Osteocyte (in vitro differentiated cells): ENCODE measurements at regions not wholly inside any gene's neighbourhood (a gene's known extent, or its start where the extent isn't known, plus 50 kb on each side); places are given as distances from the start of the nearest gene placed in this dataset.

Experiments
- DNase-seq: peaks from one replicate; pipeline ENCODE4 v3.0.0; 2021; ENCODE audit warnings: mixed read lengths; ENCODE audit not compliant: unreplicated experiment; ENCODE audit errors: extremely low spot score
- H3K27ac Mint-ChIP-seq: one replicate; pipeline ENCODE4 v1.8.0; 2021; ENCODE audit warnings: mild to moderate bottlenecking, mixed read lengths; ENCODE audit not compliant: unreplicated experiment
- H3K27me3 Mint-ChIP-seq: one replicate; pipeline ENCODE4 v1.8.0; 2021; ENCODE audit warnings: mixed read lengths; ENCODE audit not compliant: unreplicated experiment
- H3K36me3 Mint-ChIP-seq: one replicate; pipeline ENCODE4 v1.8.0; 2021; ENCODE audit warnings: mixed read lengths; ENCODE audit not compliant: unreplicated experiment
- H3K4me1 Mint-ChIP-seq: one replicate; pipeline ENCODE4 v1.8.0; 2021; ENCODE audit warnings: mixed read lengths; ENCODE audit not compliant: unreplicated experiment
- H3K4me3 Mint-ChIP-seq: one replicate; pipeline ENCODE4 v1.8.0; 2021; ENCODE audit warnings: mild to moderate bottlenecking, moderate library complexity, mixed read lengths; ENCODE audit not compliant: unreplicated experiment
- H3K9me3 Mint-ChIP-seq: one replicate; pipeline ENCODE4 v1.8.0; 2021; ENCODE audit warnings: mixed read lengths; ENCODE audit not compliant: unreplicated experiment
- CTCF ChIP-seq: fragments of 200-600 bp; sonication (generic); IDR thresholded peaks from 2 replicates; pipeline ENCODE4 v1.5.0; 2021; ENCODE audit warnings: antibody characterized with exemption, mild to moderate bottlenecking, moderate library complexity

GRCh38 chr2:11989354-11989703, 242.9 kb downstream of the LPIN1 start:
- Mint-ChIP-seq H3K4me1 (peaks cover 8% of the 10 kb centered on the region), H3K27me3 (peaks cover 32% of the 10 kb centered on the region), H3K4me3 (no peak overlapping the region), H3K36me3 (no peaks in the 10 kb centered on the region), H3K27ac (no peak overlapping the region), H3K9me3 (peaks cover 4% of the 10 kb centered on the region)
- DNase-seq, result no peak
- TF ChIP-seq CTCF, result no peak

DNA sequence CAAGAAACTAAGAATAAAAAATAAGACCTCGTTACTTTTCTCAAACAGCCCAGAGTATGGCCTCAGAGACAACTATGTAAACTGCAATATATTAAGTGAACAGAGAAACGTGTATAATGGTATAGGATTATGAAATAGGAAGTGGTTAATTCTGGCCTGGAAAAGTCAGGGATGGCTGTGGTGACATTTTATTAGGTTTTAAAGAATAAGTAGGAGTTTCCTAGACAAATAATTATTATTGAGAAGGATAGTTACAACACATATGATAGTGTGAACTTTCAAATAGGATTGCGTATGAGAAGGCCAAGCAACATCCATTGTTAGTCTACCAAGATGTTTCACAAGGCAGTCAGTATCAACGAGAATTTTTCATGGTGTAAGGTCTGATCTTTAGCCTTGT, 244.1 kb downstream of the LPIN1 start:
- Mint-ChIP-seq H3K4me3 (no peak overlapping the region), H3K4me1 (peaks cover 17% of the 10 kb centered on the region), H3K36me3 (no peaks in the 10 kb centered on the region), H3K27ac (no peak overlapping the region), H3K27me3 (peaks cover 20% of the 10 kb centered on the region), H3K9me3 (peaks cover 4% of the 10 kb centered on the region)
- TF ChIP-seq CTCF, result no peak
- no peak for DNase-seq

DNA sequence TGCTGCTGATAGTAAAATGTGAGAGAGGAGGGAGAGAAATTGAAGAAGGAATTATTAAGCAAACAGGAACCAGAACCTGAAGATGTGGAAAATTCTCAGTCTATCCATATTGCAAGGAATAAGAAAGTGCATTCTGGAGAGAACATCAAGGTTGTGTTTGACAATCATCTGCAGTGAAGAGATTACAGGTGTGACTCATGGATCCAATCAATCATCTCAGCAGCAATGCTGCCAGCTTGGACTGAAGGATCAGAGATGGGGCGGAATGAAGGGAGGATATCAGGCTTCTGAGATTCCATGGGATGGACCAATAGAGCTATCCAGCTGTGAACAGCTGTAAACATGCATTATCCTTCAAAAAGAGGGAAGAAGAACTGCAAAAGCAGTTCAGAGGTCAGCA, 247.3 kb downstream of the LPIN1 start:
- no peak for TF ChIP-seq CTCF
- H3K9me3 Mint-ChIP-seq, result peaks cover 4% of the 10 kb centered on the region
- H3K36me3 Mint-ChIP-seq, result no peaks in the 10 kb centered on the region
- no peak overlapping the region for H3K4me3 Mint-ChIP-seq
- no peak for DNase-seq
- peaks cover 13% of the 10 kb centered on the region for H3K27me3 Mint-ChIP-seq
- H3K27ac Mint-ChIP-seq, result no peak overlapping the region
- peaks cover 37% of the 10 kb centered on the region for H3K4me1 Mint-ChIP-seq

- H3K4me3 Mint-ChIP-seq, result peak overlapping the region; percentile 12
- H3K27ac Mint-ChIP-seq, result peak overlapping the region; percentile 76
- peaks cover 38% of the 10 kb centered on the region for H3K4me1 Mint-ChIP-seq
Observed at GRCh38 chr2:11995456-11995855, 249.0 kb downstream of the LPIN1 start.

DNA sequence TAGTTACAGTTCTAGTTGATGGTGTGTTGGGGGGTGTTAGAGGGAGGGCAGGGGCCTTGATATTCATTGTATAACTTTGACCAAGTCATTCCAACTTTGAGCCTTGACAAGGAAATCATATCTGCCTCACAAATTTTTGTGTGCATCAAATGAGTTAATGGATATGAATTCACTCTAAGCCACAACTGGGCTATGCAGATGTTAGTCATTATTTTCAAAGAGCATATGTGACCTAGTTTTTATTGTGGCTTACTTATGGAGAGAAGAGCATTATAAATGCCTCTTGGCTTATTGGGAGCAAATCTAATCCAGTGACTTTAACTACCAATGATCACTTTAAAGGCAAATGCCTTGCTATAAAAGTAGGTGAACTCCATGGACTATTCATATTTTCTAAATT, 250.2 kb downstream of the LPIN1 start:
- peaks cover 38% of the 10 kb centered on the region for H3K4me1 Mint-ChIP-seq
- no peak overlapping the region for H3K27ac Mint-ChIP-seq
- TF ChIP-seq CTCF, result no peak
- H3K36me3 Mint-ChIP-seq, result no peaks in the 10 kb centered on the region
- DNase-seq, result no peak
- H3K9me3 Mint-ChIP-seq, result peaks cover 4% of the 10 kb centered on the region
- H3K27me3 Mint-ChIP-seq, result peaks cover 8% of the 10 kb centered on the region
- no peak overlapping the region for H3K4me3 Mint-ChIP-seq

More at GRCh38 chr2:11995456-11995855, 249.0 kb downstream of the LPIN1 start:
- Mint-ChIP-seq H3K27me3 (peaks cover 8% of the 10 kb centered on the region), H3K9me3 (peaks cover 4% of the 10 kb centered on the region), H3K36me3 (no peaks in the 10 kb centered on the region)
- no peak for DNase-seq
- no peak for TF ChIP-seq CTCF
